A673 (cell line): ENCODE measurements at regions not wholly inside any gene's neighbourhood (a gene's known extent, or its start where the extent isn't known, plus 50 kb on each side); places are given as distances from the start of the nearest gene placed in this dataset.

Source experiments
- BruUV-seq: library from RNA; stranded (reverse); fragments of 400-500 nt; replicated peaks from 2 replicates; lab custom pipeline; 2021; lab: Mats Ljungman, UMichigan
- CTCF ChIA-PET: fragments of 300-600 bp; sonication (Branson Sonifier 250); formaldehyde crosslinking; loops from one replicate; lab custom pipeline; 2022; ENCODE audit warnings: antibody characterized with exemption; lab: Charles Lee
- POLR2A ChIA-PET: fragments of 300-600 bp; sonication (Branson Sonifier 250); formaldehyde crosslinking; loops from one replicate; lab custom pipeline; 2022; ENCODE audit warnings: antibody characterized with exemption; ENCODE audit not compliant: low non-redundant PET; lab: Charles Lee
- DNase-seq: peaks from one replicate; pipeline ENCODE4 v3.0.0-alpha.2; 2015; ENCODE audit warnings: low spot score
- H3K27ac ChIP-seq: fragments of 200-600 bp; sonication (generic); 2 replicates; pipeline ENCODE4 v1.5.1; 2016; ENCODE audit warnings: mixed run types, low read depth, mild to moderate bottlenecking, mixed read lengths, antibody characterized with exemption, low read length; ENCODE audit not compliant: poor library complexity, severe bottlenecking
- H3K27me3 ChIP-seq: fragments of 200-600 bp; sonication (generic); replicated peaks from 2 replicates; pipeline ENCODE4 v1.6.1; 2017; ENCODE audit warnings: mixed run types, low read depth, mild to moderate bottlenecking, mixed read lengths, antibody characterized with exemption, low read length; ENCODE audit not compliant: insufficient read depth, poor library complexity
- H3K36me3 ChIP-seq: fragments of 200-600 bp; sonication (generic); 2 replicates; pipeline ENCODE4 v1.6.1; 2016; ENCODE audit warnings: mixed run types, mild to moderate bottlenecking, mixed read lengths, antibody characterized with exemption, low read length; ENCODE audit not compliant: insufficient read depth, poor library complexity, severe bottlenecking
- H3K4me1 ChIP-seq: fragments of 200-600 bp; sonication (generic); 2 replicates; pipeline ENCODE4 v1.6.1; 2017; ENCODE audit warnings: mixed run types, mild to moderate bottlenecking, mixed read lengths, antibody characterized with exemption, low read length; ENCODE audit not compliant: insufficient read depth, poor library complexity, severe bottlenecking
- H3K4me3 ChIP-seq: fragments of 200-600 bp; sonication (generic); 2 replicates; pipeline ENCODE4 v1.5.1; 2016; ENCODE audit warnings: low read depth, mixed run types, mild to moderate bottlenecking, mixed read lengths, low read length; ENCODE audit not compliant: poor library complexity, severe bottlenecking
- H3K9me3 ChIP-seq: fragments of 200-600 bp; sonication (generic); 2 replicates; pipeline ENCODE4 v1.6.1; 2016; ENCODE audit warnings: mixed run types, low read depth, mild to moderate bottlenecking, mixed read lengths, antibody characterized with exemption, low read length; ENCODE audit not compliant: poor library complexity, severe bottlenecking
- CTCF ChIP-seq: fragments of 300-800, 200-600 bp; sonication (generic); conservative IDR thresholded peaks from 2 replicates; pipeline ENCODE4 v1.5.1; 2017; ENCODE audit warnings: low read depth, mild to moderate bottlenecking, antibody characterized with exemption, low read length, moderate library complexity, mixed read lengths
- EZH2 ChIP-seq: fragments of 200-600 bp; sonication (generic); IDR thresholded peaks from 2 replicates; pipeline ENCODE4 v1.6.1; 2017; ENCODE audit warnings: borderline replicate concordance, low read depth, mild to moderate bottlenecking, mixed read lengths, antibody characterized with exemption, low read length; ENCODE audit not compliant: poor library complexity, severe bottlenecking
- intact Hi-C: fragments of 100-400 bp; cut with micrococcal nuclease; formaldehyde crosslinking; loops from one replicate; pipeline ENCODE4 v1.10.0; 2022; ENCODE audit not compliant: unreplicated experiment

GRCh38 chr18:35817604-35818352 lies 154.7 kb upstream of the RMP24 start:
- no peak overlapping the region for H3K4me3 ChIP-seq
- no peaks in the 10 kb centered on the region for H3K36me3 ChIP-seq
- H3K4me1 ChIP-seq = no peaks in the 10 kb centered on the region
- TF ChIP-seq EZH2 = no peak
- H3K9me3 ChIP-seq = no peaks in the 10 kb centered on the region
- no peaks in the 10 kb centered on the region for H3K27me3 ChIP-seq
- ChIA-PET POLR2A (no interaction called here), CTCF (no interaction called here)
- intact Hi-C loops = no loop called here
- H3K27ac ChIP-seq = no peak overlapping the region
- DNase-seq = no peak
- no TSS peak for BruUV-seq

- no peaks in the 10 kb centered on the region for H3K36me3 ChIP-seq
- H3K4me3 ChIP-seq = no peak overlapping the region
- H3K9me3 ChIP-seq = no peaks in the 10 kb centered on the region
- no peaks in the 10 kb centered on the region for H3K27me3 ChIP-seq
- ChIA-PET POLR2A (no interaction called here), CTCF (no interaction called here)
- H3K4me1 ChIP-seq = no peaks in the 10 kb centered on the region
- TF ChIP-seq CTCF = no peak
- no peak for TF ChIP-seq EZH2
- no peak for DNase-seq
- H3K27ac ChIP-seq = no peak overlapping the region
- no TSS peak for BruUV-seq
- intact Hi-C loops = no loop called here
Observed at GRCh38 chr18:35818353-35818667, 154.2 kb upstream of the RMP24 start.

- intact Hi-C loops = no loop called here
- Histone ChIP-seq H3K9me3 (no peaks in the 10 kb centered on the region), H3K36me3 (no peaks in the 10 kb centered on the region), H3K27ac (no peak overlapping the region), H3K27me3 (no peaks in the 10 kb centered on the region), H3K4me3 (no peak overlapping the region), H3K4me1 (no peaks in the 10 kb centered on the region)
- BruUV-seq = no TSS peak
- DNase-seq = no peak
- TF ChIP-seq CTCF = no peak
- no peak for TF ChIP-seq EZH2
- POLR2A ChIA-PET = no interaction called here
- CTCF ChIA-PET = no interaction called here
Observed at GRCh38 chr18:35822413-35822812, 150.1 kb upstream of the RMP24 start.

- Histone ChIP-seq H3K4me1 (no peaks in the 10 kb centered on the region), H3K27ac (no peak overlapping the region), H3K9me3 (no peaks in the 10 kb centered on the region), H3K4me3 (no peak overlapping the region), H3K36me3 (no peaks in the 10 kb centered on the region), H3K27me3 (no peaks in the 10 kb centered on the region)
- intact Hi-C loops = no loop called here
- DNase-seq = no peak
- TF ChIP-seq EZH2 (no peak), CTCF (no peak)
- ChIA-PET POLR2A (no interaction called here), CTCF (no interaction called here)
- BruUV-seq = no TSS peak
Observed at GRCh38 chr18:35826477-35826876, 146.0 kb upstream of the RMP24 start.
